HepG2 (cell line): ENCODE measurements at regions not wholly inside any gene's neighbourhood (a gene's known extent, or its start where the extent isn't known, plus 50 kb on each side); places are given as distances from the start of the nearest gene placed in this dataset.

Experiments used
- HMG20B ChIP-seq: conservative IDR thresholded peaks from 2 replicates; pipeline ENCODE4 v1.6.1; 2016; ENCODE audit warnings: missing genetic modification reagents, missing compliant biosample characterization
- NFIC ChIP-seq: IDR thresholded peaks from 2 replicates; pipeline ENCODE4 v1.6.1; 2012; ENCODE audit warnings: mild to moderate bottlenecking, low read length, inconsistent platforms
- ZBTB14 ChIP-seq: sonication (generic); formaldehyde crosslinking; IDR thresholded peaks from 2 replicates; pipeline ENCODE4 v1.4.0; 2020; ENCODE audit warnings: missing genetic modification reagents
- ZBTB33 ChIP-seq: sonication (generic); formaldehyde crosslinking; IDR thresholded peaks from 2 replicates; pipeline ENCODE4 v1.4.0; 2020; ENCODE audit warnings: missing genetic modification reagents
- ZNF501 ChIP-seq: sonication (generic); formaldehyde crosslinking; IDR thresholded peaks from 2 replicates; pipeline ENCODE4 v1.5.1; 2020; ENCODE audit warnings: mild to moderate bottlenecking, moderate library complexity, missing genetic modification reagents
- ZNF672 ChIP-seq: sonication (generic); formaldehyde crosslinking; IDR thresholded peaks from 2 replicates; pipeline ENCODE4 v1.8.1; 2022; ENCODE audit warnings: missing genetic modification reagents
- TF ChIP-seq, protein P1 (sequence below): sonication (generic); formaldehyde crosslinking; IDR thresholded peaks from 2 replicates; pipeline ENCODE4 v1.8.0; 2022; ENCODE audit warnings: missing genetic modification reagents, mild to moderate bottlenecking, moderate library complexity, borderline replicate concordance
- TF ChIP-seq, protein P2 (sequence below): fragments of 450-650 bp; IDR thresholded peaks from 2 replicates; pipeline ENCODE4 v1.6.1; 2017
- TF ChIP-seq, protein P3 (sequence below): sonication (generic); formaldehyde crosslinking; IDR thresholded peaks from 2 replicates; pipeline ENCODE4 v1.5.0; 2020; ENCODE audit warnings: missing genetic modification reagents

- TF ChIP-seq HMG20B (peak; percentile 93), ZBTB33 (CRISPR knock-in tag) (peak; percentile 67; the same call in 1 of the 2 replicates), ZNF672 (CRISPR knock-in tag) (no peak), NFIC (peak; percentile 94), ZNF501 (CRISPR knock-in tag) (peak; percentile 35; the same call in 1 of the 2 replicates), ZBTB14 (no peak)
- TF ChIP-seq, protein P1, sequence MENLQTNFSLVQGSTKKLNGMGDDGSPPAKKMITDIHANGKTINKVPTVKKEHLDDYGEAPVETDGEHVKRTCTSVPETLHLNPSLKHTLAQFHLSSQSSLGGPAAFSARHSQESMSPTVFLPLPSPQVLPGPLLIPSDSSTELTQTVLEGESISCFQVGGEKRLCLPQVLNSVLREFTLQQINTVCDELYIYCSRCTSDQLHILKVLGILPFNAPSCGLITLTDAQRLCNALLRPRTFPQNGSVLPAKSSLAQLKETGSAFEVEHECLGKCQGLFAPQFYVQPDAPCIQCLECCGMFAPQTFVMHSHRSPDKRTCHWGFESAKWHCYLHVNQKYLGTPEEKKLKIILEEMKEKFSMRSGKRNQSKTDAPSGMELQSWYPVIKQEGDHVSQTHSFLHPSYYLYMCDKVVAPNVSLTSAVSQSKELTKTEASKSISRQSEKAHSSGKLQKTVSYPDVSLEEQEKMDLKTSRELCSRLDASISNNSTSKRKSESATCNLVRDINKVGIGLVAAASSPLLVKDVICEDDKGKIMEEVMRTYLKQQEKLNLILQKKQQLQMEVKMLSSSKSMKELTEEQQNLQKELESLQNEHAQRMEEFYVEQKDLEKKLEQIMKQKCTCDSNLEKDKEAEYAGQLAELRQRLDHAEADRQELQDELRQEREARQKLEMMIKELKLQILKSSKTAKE (CRISPR knock-in tag) = peak; percentile 79; the same call in 1 of the 2 replicates
- TF ChIP-seq, protein P2, sequence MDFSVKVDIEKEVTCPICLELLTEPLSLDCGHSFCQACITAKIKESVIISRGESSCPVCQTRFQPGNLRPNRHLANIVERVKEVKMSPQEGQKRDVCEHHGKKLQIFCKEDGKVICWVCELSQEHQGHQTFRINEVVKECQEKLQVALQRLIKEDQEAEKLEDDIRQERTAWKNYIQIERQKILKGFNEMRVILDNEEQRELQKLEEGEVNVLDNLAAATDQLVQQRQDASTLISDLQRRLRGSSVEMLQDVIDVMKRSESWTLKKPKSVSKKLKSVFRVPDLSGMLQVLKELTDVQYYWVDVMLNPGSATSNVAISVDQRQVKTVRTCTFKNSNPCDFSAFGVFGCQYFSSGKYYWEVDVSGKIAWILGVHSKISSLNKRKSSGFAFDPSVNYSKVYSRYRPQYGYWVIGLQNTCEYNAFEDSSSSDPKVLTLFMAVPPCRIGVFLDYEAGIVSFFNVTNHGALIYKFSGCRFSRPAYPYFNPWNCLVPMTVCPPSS = no peak
- TF ChIP-seq, protein P3, sequence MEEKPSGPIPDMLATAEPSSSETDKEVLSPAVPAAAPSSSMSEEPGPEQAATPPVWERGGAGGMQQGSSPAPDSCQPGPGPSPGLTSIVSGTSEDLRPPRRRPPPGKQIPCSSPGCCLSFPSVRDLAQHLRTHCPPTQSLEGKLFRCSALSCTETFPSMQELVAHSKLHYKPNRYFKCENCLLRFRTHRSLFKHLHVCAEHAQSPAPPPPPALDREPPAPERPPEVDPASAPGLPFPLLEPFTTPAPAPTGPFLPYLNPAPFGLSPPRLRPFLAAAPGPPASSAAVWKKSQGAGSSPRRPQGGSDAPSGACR (CRISPR knock-in tag) = peak; percentile 75; the same call in 1 of the 2 replicates
Measured at GRCh38 chr9:82560457-82560904, 502.5 kb downstream of the RASEF start (continued).
